ENCODE measurements at regions not wholly inside any gene's neighbourhood (a gene's known extent, or its start where the extent isn't known, plus 50 kb on each side); places are given as distances from the start of the nearest gene placed in this dataset.
"Not testable (repeated sequence)": the region's sequence is repeated elsewhere in the genome, so short reads cannot be mapped to it uniquely, and the experiment has no call there.

GRCh38 chr17:45646288-45646988, 137.7 kb upstream of the CRHR1 start:
- DNase-seq (ENCODE audit: low read depth in 2 of 2): no peak

- DNase-seq (ENCODE audit: low read depth in 2 of 2): no peak
Measured at GRCh38 chr17:45648642-45649041, 135.5 kb upstream of the CRHR1 start.

- no peak for DNase-seq (ENCODE audit: low read depth in 2 of 2)
Measured at GRCh38 chr17:45649796-45650195, 134.3 kb upstream of the CRHR1 start.

- DNase-seq (ENCODE audit: low read depth in 2 of 2): no peak
Measured at GRCh38 chr17:45650561-45650960, 133.6 kb upstream of the CRHR1 start.

- no peak for DNase-seq (ENCODE audit: low read depth in 2 of 2)
Measured at GRCh38 chr17:45651145-45651709, 132.9 kb upstream of the CRHR1 start.

- DNase-seq (ENCODE audit: low read depth in 2 of 2): no peak
Measured at GRCh38 chr17:45653616-45654015, 130.5 kb upstream of the CRHR1 start.

- no peak for DNase-seq (ENCODE audit: low read depth in 2 of 2)
Measured at GRCh38 chr17:45656527-45657181, 127.5 kb upstream of the CRHR1 start.

- no peak for DNase-seq (ENCODE audit: low read depth in 2 of 2)
Measured at GRCh38 chr17:45660474-45660873, 123.6 kb upstream of the CRHR1 start.

GRCh38 chr17:45662432-45662831, 121.7 kb upstream of the CRHR1 start:
- DNase-seq (ENCODE audit: low read depth in 2 of 2): no peak

GRCh38 chr17:45663772-45664171, 120.3 kb upstream of the CRHR1 start:
- no peak for DNase-seq (ENCODE audit: low read depth in 2 of 2)

GRCh38 chr17:45664921-45665320, 119.2 kb upstream of the CRHR1 start:
- DNase-seq (ENCODE audit: low read depth in 2 of 2): no peak

GRCh38 chr17:45666046-45666600, 118.0 kb upstream of the CRHR1 start:
- DNase-seq (ENCODE audit: low read depth in 2 of 2): no peak

GRCh38 chr17:45666641-45667040, 117.5 kb upstream of the CRHR1 start:
- DNase-seq (ENCODE audit: low read depth in 2 of 2): no peak

- DNase-seq (ENCODE audit: low read depth in 2 of 2): no peak
Measured at GRCh38 chr17:45667591-45668171, 116.4 kb upstream of the CRHR1 start.

- no peak for DNase-seq (ENCODE audit: low read depth in 2 of 2)
Measured at GRCh38 chr17:45668316-45668715, 115.8 kb upstream of the CRHR1 start.

- DNase-seq (ENCODE audit: low read depth in 2 of 2): no peak
Measured at GRCh38 chr17:45672301-45672700, 111.8 kb upstream of the CRHR1 start.

GRCh38 chr17:45672792-45673191, 111.3 kb upstream of the CRHR1 start:
- no peak for DNase-seq (ENCODE audit: low read depth in 2 of 2)

- not testable (repeated sequence) for DNase-seq (ENCODE audit: low read depth in 2 of 2)
Measured at GRCh38 chr17:45673759-45674158, 110.4 kb upstream of the CRHR1 start.

- no peak for DNase-seq (ENCODE audit: low read depth in 2 of 2)
Measured at GRCh38 chr17:45675012-45675411, 109.1 kb upstream of the CRHR1 start.

- no peak for DNase-seq (ENCODE audit: low read depth in 2 of 2)
Measured at GRCh38 chr17:45675892-45676291, 108.2 kb upstream of the CRHR1 start.

GRCh38 chr17:45676695-45677094, 107.4 kb upstream of the CRHR1 start:
- DNase-seq (ENCODE audit: low read depth in 2 of 2): no peak

GRCh38 chr17:45677770-45678169, 106.3 kb upstream of the CRHR1 start:
- no peak for DNase-seq (ENCODE audit: low read depth in 2 of 2)

GRCh38 chr17:45679426-45679825, 104.7 kb upstream of the CRHR1 start:
- no peak for DNase-seq (ENCODE audit: low read depth in 2 of 2)
